HG02571 (cell line): ENCODE measurements at regions not wholly inside any gene's neighbourhood (a gene's known extent, or its start where the extent isn't known, plus 50 kb on each side); places are given as distances from the start of the nearest gene placed in this dataset.
"Not testable (repeated sequence)": the region's sequence is repeated elsewhere in the genome, so short reads cannot be mapped to it uniquely, and the experiment has no call there.

ENCODE experiments used
- ATAC-seq: cut with Tn5 transposase; IDR thresholded peaks from one replicate; pipeline ENCODE4 v1.9.1; 2021; ENCODE audit warnings: mild to moderate bottlenecking, moderate library complexity; ENCODE audit not compliant: unreplicated experiment

DNA sequence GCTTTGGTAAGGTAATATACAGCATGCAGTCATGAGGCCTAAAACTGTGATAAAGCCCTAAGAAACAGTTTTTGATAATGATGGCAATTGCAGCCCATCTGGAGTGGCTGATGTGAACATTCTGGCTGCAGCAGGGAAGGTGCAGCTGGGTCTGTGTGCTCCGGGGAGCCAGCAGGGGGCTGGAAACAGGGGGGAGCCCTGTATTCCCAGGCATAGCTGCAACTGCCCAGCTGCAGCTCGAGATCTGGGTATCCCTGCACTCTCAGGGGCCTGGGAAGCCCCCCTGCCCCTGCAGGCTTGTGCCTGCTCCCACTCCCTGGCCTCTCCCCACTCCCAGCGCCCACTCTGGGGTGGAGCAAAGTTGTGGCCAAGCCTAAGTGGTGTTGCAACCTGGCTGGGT, 95.6 kb downstream of the RRAGB start:
- no peak for ATAC-seq

DNA sequence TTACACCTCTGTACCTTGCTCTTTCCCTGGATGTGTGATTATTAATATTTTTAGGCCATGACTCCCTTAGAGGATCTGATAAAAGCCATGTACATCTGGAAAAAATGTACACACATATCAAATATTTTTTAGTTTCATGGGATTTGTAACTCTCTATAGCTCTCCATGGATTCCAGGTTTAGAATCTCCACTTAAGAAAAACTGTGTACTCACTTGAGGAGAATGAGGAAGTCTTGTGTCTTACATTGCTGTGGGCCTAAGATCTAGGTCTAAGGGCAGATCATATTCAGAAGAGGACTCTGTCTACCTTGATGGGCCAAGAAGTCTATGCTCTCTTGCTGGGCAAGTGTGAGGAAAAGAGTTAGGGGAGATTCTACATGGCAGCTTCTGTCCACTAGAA, 98.0 kb downstream of the RRAGB start:
- no peak for ATAC-seq

GRCh38 chrX:55816023-55816422, 98.5 kb downstream of the RRAGB start:
- ATAC-seq, result no peak

GRCh38 chrX:55818673-55819375, 101.3 kb downstream of the RRAGB start:
- no peak for ATAC-seq

DNA sequence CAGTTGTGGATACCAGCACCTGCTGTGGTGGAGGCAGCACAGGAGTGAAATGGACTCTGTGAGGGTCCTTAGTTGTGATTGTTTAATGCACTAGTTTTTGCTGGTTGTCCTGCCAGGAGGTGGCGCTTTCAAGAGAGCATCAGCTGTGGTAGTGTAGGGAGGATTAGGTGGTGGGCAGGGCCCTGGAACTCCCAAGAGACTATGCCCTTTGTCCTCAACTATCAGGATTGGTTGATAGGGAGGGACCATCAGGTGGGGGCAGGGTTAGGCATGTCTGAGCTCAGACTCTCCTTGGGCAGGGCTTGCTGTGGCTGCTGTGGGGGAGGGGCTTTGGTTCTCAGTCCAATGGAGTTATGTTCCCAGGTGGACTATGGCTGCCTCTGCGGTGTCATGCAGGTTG, 121.9 kb downstream of the RRAGB start:
- ATAC-seq, result no peak

GRCh38 chrX:55841962-55842752, 124.6 kb downstream of the RRAGB start:
- ATAC-seq, result no peak

DNA sequence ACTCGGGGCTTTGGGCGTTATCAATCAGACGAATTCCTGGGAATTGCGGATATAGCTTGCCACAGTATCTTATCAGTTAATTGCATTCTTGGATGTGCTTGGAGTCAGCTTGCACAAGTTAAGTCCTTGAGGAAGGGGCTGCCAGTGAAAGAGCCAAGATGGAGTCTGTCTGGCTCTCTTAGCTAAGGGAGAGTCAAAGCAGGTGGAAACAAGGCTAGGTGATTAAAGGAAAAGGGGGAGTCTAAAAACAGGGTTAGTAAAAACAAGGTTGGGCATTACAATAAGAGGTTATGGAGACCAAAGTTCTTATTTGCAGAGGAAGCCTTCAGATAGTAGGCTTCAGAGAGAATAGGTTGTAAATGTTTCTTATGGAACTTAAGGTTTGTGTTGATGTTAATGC, 149.2 kb downstream of the RRAGB start:
- not testable (repeated sequence) for ATAC-seq

DNA sequence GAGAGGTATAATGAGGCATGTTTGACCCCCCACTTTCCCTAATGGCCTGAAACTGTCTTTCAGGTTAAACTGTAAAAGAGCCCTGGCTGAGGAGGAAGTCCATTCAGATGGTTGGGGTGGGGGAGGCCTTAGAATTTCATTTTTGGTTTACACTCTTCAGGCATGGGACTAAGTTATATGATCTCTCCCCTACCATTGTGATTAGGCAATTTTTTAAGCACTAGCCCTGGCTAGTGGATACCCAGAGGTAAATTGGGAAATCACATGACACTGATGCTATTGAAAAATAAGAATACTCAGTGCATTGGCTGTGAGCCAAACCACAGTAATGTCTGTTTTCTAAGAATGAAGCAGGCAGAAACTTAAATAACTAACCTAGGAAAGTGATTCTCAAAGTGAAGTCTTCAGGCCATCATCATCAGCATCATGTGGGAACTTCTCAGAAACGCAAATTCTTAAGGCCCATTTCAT, 149.7 kb downstream of the RRAGB start:
- peak; percentile 60 for ATAC-seq

- peak; percentile 45 for ATAC-seq
Measured at GRCh38 chrX:55867708-55868107, 150.2 kb downstream of the RRAGB start.

DNA sequence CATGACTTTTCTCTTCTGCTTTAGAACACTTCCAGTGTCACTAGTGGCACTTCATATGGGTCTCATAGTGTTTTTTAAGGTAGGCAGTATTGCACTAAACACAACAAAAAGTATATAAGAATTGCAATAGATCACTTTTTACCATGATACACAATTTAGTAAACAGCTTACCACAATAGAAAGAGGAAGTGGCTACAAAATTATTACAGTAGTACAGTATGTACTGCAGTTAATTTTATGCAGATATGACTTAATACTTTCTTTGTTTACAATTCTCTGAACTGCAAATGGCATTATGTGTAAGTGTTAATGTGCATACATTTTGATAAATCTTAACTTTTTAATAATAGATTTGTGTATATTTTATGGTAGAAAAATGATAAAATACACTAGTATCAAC, 157.3 kb downstream of the RRAGB start:
- no peak for ATAC-seq

GRCh38 chrX:55883541-55883940, 166.0 kb downstream of the RRAGB start:
- ATAC-seq, result not testable (repeated sequence)

- peak; percentile 65 for ATAC-seq
Measured at GRCh38 chrX:55907968-55908607, 190.5 kb downstream of the RRAGB start.

DNA sequence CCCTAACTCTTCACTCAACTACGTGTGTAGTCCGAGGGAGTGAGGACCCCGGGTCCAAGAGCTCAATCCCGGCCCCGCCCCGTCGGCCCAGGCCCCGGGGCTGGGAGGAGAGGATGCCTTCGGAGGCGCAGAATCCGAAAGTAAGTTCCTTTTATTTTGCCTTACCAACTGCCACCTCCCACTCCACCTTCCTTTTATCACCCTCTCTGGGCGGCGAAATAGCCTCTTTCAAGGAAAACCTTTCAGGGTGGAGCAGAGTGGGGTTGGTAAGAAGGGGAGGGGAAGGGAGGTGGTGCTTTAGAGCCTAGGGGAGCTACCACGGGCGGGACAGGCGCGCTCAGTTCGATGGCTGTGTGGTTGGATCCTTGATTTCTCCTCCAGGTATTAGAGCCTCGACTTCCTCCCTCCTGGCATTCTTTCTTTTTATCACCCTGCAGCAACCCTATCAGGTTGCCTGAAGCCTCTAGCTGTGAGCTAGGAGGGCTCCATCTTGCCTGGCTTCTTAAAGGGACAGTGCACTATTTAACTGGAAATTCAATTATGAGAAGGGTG, 191.2 kb downstream of the RRAGB start:
- ATAC-seq, result peak; percentile 46

DNA sequence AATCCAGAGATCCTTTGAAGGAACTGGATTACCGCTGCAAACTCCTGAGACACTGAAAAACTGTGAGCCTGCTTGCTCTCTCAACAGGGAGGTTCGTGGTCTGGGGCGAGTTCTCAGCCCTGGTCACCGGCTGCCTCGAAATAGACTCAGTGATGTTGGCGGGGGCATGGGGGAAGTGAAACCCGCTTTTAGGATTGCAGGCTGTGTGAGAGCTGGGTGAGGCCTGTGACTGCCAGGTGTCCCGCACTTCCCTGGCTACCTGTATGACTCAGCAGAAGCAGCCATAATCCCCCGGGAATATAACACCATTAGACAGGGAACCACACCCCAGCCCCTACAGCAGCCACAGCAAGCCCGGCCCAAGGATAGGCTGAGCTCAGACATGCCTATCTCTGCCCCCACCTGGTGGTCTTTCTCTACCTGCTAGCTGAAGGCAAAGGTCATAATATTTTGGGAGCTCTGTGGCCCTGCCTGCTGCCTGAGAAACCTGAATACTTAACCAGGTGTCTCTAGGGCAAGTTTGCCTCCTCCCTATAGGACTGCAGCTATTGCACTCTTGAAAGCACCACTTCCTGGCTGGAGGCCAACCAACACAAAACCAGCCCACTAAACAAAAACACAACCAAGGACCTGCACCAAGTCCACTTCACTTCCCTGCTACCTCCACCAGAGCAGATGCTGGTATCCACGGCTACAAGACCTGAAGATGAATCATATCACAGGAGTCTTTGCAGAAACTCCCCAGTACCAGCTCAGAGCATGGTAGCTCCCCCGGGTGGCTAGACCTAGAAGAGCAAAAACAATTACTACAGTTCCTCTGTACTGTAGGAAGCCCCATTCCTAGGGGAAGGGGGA, 202.0 kb downstream of the RRAGB start:
- peak; percentile 92 for ATAC-seq

DNA sequence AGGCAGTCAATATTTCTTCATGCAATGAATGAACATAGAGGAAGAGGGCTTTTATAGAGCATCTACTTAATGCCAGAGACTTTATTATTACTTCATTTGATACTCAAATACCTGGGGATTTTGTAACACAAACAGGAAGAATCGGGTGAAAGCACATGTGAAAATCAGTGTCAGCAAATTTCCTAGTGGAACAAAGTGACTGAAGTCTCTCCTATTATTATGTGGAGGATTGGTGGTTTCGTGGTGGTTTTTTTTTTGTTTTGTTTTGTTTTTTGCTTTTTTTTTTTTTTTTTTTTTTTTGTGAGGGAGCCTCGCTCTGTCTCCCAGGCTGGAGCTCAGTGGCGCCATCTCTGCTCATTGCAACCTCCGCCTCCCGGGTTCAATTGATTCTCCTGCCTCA, 207.0 kb downstream of the RRAGB start:
- ATAC-seq, result no peak

DNA sequence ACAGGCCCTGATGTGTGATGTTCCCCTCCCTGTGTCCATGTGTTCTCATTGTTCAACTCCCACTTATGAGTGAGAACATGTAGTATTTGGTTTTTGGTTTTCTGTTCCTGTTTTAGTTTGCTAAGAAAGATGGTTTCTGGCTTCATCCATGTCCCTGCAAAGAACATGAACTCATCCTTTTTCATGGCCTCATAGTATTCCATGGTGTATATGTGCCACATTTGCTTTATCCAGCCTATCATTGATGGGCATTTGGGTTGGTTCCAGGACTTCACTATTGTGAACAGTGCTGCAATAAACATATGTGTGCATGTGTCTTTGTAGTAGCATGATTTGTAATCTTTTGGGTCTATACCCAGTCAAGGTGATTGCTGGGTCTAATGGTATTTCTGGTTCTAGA, 211.0 kb downstream of the RRAGB start:
- ATAC-seq, result not testable (repeated sequence)
